ENCODE measurements at regions not wholly inside any gene's neighbourhood (a gene's known extent, or its start where the extent isn't known, plus 50 kb on each side); places are given as distances from the start of the nearest gene placed in this dataset.

DNA sequence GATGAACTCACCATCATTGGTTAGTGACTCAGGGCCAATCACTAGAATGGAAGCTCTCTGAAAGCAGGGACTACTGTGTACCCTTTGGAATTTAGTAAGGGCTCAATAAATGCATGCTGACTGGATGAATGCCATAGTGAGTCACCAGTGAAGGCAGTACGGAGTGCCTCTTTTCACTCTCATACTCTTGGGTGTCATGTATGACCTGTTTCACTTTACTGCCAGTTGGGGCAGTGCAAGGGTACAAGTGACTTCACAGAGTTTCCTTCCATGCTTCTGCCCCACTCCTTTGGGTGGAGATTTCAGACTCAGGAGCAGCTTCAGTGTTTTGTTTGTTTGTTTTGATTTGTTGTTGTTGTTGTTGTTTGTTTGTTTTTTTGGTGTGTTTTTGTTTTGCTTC, 57.7 kb downstream of the SOX3 start:
- TF ChIP-seq, protein P1, sequence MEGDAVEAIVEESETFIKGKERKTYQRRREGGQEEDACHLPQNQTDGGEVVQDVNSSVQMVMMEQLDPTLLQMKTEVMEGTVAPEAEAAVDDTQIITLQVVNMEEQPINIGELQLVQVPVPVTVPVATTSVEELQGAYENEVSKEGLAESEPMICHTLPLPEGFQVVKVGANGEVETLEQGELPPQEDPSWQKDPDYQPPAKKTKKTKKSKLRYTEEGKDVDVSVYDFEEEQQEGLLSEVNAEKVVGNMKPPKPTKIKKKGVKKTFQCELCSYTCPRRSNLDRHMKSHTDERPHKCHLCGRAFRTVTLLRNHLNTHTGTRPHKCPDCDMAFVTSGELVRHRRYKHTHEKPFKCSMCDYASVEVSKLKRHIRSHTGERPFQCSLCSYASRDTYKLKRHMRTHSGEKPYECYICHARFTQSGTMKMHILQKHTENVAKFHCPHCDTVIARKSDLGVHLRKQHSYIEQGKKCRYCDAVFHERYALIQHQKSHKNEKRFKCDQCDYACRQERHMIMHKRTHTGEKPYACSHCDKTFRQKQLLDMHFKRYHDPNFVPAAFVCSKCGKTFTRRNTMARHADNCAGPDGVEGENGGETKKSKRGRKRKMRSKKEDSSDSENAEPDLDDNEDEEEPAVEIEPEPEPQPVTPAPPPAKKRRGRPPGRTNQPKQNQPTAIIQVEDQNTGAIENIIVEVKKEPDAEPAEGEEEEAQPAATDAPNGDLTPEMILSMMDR (IDR thresholded peaks at IDR 0.05; ENCODE audit: low read depth, low read length) = no peak
- no peaks in the 10 kb centered on the region for H3K9me3 ChIP-seq (ENCODE audit: severe bottlenecking)
- DNase-seq = no peak
- H3K4me3 ChIP-seq (ENCODE audit: low read depth, low read length) = no peak overlapping the region
- H3K36me3 ChIP-seq = no peaks in the 10 kb centered on the region
- peaks cover 17% of the 10 kb centered on the region for H3K27me3 ChIP-seq (ENCODE audit: insufficient read depth, low read depth, severe bottlenecking)
- H3K27ac ChIP-seq = no peak overlapping the region

DNA sequence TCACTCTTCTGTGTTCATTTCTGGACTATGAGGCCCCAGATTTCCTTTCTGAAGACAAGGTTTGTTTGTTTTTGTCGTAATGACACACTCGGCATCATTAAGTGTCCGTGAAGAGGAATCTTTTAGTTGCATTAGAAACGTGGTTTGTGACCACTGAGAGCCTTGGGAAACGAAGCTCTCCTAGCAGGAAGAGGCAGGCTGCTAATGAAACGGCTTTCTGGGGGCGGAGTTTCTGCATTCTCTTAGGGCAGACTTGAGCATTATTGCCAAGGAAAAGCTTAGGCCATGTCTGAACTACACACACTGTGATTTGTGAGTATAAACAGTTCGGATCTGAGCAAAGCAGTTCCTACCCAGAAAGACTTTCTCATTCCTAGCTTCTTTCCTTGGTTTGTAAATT, 64.0 kb downstream of the SOX3 start:
- DNase-seq = no peak
- no peaks in the 10 kb centered on the region for H3K36me3 ChIP-seq
- no peak overlapping the region for H3K4me3 ChIP-seq (ENCODE audit: low read depth, low read length)
- no peak overlapping the region for H3K27ac ChIP-seq
- no peaks in the 10 kb centered on the region for H3K9me3 ChIP-seq (ENCODE audit: severe bottlenecking)
- TF ChIP-seq, protein P1 (IDR thresholded peaks at IDR 0.05; ENCODE audit: low read depth, low read length) = no peak
- H3K27me3 ChIP-seq (ENCODE audit: insufficient read depth, low read depth, severe bottlenecking) = peaks cover 49% of the 10 kb centered on the region

- no peak overlapping the region for H3K27ac ChIP-seq
These were observed 65.4 kb downstream of the SOX3 start for GRCh38 chrX:140439476-140439875.

GRCh38 chrX:140434347-140434746, 70.5 kb downstream of the SOX3 start:
- no peak for DNase-seq
- Histone ChIP-seq H3K36me3 (no peaks in the 10 kb centered on the region), H3K4me3 (ENCODE audit: low read depth, low read length) (no peak overlapping the region), H3K9me3 (ENCODE audit: severe bottlenecking) (no peaks in the 10 kb centered on the region), H3K27ac (no peak overlapping the region), H3K27me3 (ENCODE audit: insufficient read depth, low read depth, severe bottlenecking) (peaks cover 34% of the 10 kb centered on the region)
- TF ChIP-seq, protein P1 (IDR thresholded peaks at IDR 0.05; ENCODE audit: low read depth, low read length) = no peak

More at GRCh38 chrX:140439476-140439875, 65.4 kb downstream of the SOX3 start:
- Histone ChIP-seq H3K9me3 (ENCODE audit: severe bottlenecking) (no peaks in the 10 kb centered on the region), H3K4me3 (ENCODE audit: low read depth, low read length) (no peak overlapping the region), H3K27me3 (ENCODE audit: insufficient read depth, low read depth, severe bottlenecking) (peaks cover 50% of the 10 kb centered on the region), H3K36me3 (no peaks in the 10 kb centered on the region)
- TF ChIP-seq, protein P1 (IDR thresholded peaks at IDR 0.05; ENCODE audit: low read depth, low read length) = no peak
- DNase-seq = no peak

DNA sequence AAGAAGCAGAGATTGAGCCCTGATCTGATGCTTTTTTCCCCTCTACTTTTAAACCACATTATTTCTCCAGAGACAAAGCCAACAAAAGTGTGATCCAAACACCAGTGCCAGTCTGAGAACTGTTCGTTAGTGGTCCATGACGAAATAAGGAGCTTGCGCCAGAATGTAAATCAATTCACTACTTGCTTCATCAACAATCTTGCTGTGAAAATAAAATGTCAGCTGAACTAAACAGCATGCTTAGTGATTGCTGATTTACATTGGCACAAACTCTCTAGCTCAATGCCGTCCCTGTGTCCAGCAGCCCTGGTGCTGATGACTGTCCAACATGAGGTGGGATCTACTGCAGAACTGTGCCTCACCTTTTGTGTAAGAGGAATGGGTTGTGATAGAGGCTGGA, 71.3 kb downstream of the SOX3 start:
- H3K9me3 ChIP-seq (ENCODE audit: severe bottlenecking) = no peaks in the 10 kb centered on the region
- no peaks in the 10 kb centered on the region for H3K36me3 ChIP-seq
- DNase-seq = no peak
- no peak overlapping the region for H3K4me3 ChIP-seq (ENCODE audit: low read depth, low read length)
- H3K27me3 ChIP-seq (ENCODE audit: insufficient read depth, low read depth, severe bottlenecking) = peaks cover 33% of the 10 kb centered on the region
- TF ChIP-seq, protein P1 (IDR thresholded peaks at IDR 0.05; ENCODE audit: low read depth, low read length) = no peak
- H3K27ac ChIP-seq = no peak overlapping the region

All from WERI-Rb-1 (cell line).